AG10803 (cell line): ENCODE measurements at regions not wholly inside any gene's neighbourhood (a gene's known extent, or its start where the extent isn't known, plus 50 kb on each side); places are given as distances from the start of the nearest gene placed in this dataset.

Experiments
- DNase-seq: peaks from one replicate; pipeline ENCODE4 v3.0.0; 2010; ENCODE audit warnings: low read depth
- H3K4me3 ChIP-seq: 2 replicates; pipeline ENCODE4 v1.5.1; 2011; ENCODE audit warnings: mild to moderate bottlenecking, low read length, control low read depth
- TF ChIP-seq, protein P1 (sequence below): conservative IDR thresholded peaks from 2 replicates; pipeline ENCODE4 v1.5.1; 2011; ENCODE audit warnings: mild to moderate bottlenecking, low read length, control low read depth, inconsistent platforms

DNA sequence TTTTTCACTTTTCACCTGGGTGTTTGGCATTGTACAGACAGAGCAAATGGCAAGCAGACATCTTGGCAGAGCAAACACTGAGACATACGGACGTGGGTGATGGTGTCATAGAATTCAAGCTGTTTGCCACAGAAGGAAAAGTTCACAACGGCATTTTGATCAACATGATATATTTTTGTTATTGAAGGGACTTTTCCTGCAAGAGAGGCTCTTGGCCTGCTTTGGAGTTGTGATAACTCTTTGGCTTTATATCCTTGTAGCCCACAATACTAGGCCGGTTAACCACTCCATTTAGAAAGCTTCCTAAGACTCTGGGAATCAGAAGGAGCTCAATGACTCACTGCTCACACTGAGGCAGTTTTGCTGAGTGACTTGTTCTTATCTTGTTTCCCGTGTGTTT lies 1038.3 kb downstream of the TLE1 start:
- no peak overlapping the region for H3K4me3 ChIP-seq
- TF ChIP-seq, protein P1, sequence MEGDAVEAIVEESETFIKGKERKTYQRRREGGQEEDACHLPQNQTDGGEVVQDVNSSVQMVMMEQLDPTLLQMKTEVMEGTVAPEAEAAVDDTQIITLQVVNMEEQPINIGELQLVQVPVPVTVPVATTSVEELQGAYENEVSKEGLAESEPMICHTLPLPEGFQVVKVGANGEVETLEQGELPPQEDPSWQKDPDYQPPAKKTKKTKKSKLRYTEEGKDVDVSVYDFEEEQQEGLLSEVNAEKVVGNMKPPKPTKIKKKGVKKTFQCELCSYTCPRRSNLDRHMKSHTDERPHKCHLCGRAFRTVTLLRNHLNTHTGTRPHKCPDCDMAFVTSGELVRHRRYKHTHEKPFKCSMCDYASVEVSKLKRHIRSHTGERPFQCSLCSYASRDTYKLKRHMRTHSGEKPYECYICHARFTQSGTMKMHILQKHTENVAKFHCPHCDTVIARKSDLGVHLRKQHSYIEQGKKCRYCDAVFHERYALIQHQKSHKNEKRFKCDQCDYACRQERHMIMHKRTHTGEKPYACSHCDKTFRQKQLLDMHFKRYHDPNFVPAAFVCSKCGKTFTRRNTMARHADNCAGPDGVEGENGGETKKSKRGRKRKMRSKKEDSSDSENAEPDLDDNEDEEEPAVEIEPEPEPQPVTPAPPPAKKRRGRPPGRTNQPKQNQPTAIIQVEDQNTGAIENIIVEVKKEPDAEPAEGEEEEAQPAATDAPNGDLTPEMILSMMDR = no peak
- peak; percentile 29 for DNase-seq

DNA sequence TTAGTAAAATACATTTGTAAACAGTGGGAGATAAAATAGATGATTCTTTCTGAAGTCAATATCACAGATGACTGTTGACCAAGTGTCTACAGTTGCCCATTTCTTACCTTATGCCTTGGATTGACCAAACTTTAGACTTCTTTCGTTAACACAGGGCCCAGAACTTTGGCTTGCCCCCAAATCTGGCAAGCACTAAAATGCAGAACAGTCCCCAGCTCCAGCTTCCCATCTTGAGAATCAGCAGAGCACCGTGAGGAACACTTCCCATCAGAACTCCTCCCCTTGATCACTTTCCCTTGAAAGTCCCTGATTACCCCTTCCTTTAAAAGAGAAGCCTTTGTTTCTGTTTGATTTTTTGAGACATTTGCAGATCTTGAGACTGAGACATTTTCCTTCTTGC lies 1039.9 kb downstream of the TLE1 start:
- no peak overlapping the region for H3K4me3 ChIP-seq
- no peak for DNase-seq
- TF ChIP-seq, protein P1 = no peak

DNA sequence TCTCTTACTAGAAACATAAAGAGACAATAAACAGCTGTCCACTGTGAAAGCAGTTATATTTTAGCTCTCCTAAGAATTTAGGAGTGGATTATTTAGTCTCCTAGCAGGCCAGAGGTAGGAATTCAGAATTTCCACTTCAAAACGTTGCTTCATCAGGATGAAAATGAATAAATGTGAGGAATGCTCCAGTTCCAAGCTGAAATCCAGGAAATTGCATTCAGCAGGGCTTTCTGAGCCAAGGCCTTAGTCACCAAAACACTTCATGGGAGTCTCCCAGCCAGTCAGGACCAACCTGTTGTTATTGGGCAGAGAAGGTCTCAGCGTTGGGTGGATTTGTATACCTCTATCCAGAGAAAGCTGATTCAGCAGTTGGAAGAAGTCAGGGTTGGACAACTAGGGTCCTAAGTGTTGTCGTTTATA lies 1040.3 kb downstream of the TLE1 start:
- TF ChIP-seq, protein P1 = no peak
- H3K4me3 ChIP-seq = no peak overlapping the region
- peak; percentile 83 for DNase-seq

DNA sequence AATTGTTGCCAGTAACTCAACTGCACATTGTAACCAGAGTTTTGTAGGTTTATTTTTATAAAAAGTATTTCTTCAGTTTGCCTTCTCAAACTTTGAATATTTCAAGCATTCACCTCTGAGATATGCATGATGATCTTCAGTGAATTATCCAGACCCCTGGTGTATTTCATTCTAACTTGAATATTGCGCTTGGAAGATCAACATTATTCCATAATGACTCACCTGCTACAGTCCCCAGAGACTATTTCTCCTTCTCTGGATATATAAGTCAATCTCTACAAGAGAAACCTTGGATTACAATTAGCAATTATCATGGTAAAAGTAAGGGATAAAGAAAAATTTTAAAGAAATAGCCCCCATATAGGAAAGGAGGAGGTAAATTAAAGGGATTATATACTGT lies 1041.0 kb downstream of the TLE1 start:
- TF ChIP-seq, protein P1 = no peak
- H3K4me3 ChIP-seq = no peak overlapping the region
- DNase-seq = peak; percentile 50

DNA sequence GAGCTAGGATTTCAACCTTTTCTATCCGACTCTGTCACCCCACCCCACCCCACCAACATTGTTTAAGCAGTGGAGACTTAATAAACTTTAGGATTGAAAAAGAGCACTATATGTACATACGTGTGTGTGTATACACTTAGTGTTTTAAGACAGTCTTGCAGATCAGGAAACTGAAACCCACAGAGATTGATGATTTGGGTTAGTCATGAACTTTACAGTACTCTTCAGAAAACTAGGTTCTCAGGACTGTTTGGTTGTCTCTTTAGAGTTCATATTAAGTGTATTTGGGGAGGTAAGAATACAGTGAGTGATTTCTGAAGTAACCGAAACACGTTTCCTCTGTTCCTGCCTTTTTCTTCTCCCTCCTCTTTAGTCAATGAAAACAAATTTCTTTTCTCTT lies 1043.1 kb downstream of the TLE1 start:
- TF ChIP-seq, protein P1 = no peak
- DNase-seq = no peak
- no peak overlapping the region for H3K4me3 ChIP-seq

DNA sequence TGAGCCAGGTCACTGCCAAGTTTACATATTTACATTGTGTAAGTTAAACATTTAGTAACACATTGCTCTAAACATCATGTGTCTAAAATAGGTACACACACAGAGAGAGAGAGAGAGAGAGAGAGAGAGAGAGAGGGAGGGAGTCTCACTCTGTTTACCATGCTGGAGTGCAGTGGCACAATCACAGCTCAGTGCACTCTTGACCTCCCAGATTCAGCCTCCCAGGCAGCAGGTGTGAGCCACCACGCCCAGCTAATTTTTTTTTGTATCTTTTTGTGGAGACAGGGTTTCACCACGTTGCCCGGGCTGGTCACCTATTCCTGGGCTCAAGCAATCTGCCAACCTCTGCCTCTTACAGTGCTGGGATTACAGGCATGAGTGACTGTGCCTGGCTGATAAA lies 1045.3 kb downstream of the TLE1 start:
- DNase-seq = no peak
- no peak overlapping the region for H3K4me3 ChIP-seq
- TF ChIP-seq, protein P1 = no peak

DNA sequence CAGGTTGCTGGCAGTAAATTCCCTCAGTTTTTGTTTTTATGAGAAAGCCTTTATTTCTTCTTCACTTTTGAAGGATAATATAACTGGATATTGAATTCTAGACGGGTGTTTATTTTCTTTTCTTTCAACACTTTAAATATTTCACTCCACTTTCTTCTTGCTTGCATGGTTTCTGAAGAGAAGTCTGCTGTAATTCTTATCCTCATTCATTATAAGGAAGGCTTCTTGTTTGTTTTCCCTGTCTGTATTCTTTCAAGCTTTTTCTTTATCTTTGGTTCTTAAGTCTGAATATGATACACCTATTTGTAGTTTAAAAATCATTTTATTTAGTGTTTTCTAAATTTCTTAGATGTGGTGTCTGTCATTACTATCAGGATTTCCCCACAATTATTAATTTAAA lies 1054.3 kb downstream of the TLE1 start:
- DNase-seq = no peak

More for the DNA sequence above, 1054.3 kb downstream of the TLE1 start:
- TF ChIP-seq, protein P1 = no peak
- H3K4me3 ChIP-seq = no peak overlapping the region
